GM23338 (cell line): ENCODE measurements at regions not wholly inside any gene's neighbourhood (a gene's known extent, or its start where the extent isn't known, plus 50 kb on each side); places are given as distances from the start of the nearest gene placed in this dataset.

Experiments used
- ATAC-seq: fragments of 200-7000 bp; cut with Tn5 transposase; 3 replicates; pipeline ENCODE4 v1.9.1; 2020
- DNase-seq: peaks from one replicate; pipeline ENCODE4 v3.0.0-alpha.2; 2015; ENCODE audit warnings: low spot score
- H2AFZ ChIP-seq: fragments of 200-600 bp; sonication (generic); 2 replicates; pipeline ENCODE4 v1.8.0; 2016; ENCODE audit warnings: antibody characterized with exemption, mild to moderate bottlenecking, moderate library complexity
- H3F3A ChIP-seq: fragments of 200-600 bp; sonication (generic); replicated peaks from 2 replicates; pipeline ENCODE4 v1.8.0; 2017; ENCODE audit warnings: antibody characterized with exemption, mixed run types, low read depth
- H3K27ac ChIP-seq: fragments of 200-600 bp; sonication (generic); 2 replicates; pipeline ENCODE4 v1.6.1; 2016; ENCODE audit warnings: low read depth
- H3K27me3 ChIP-seq: fragments of 200-600 bp; sonication (generic); 2 replicates; pipeline ENCODE4 v1.8.0; 2016; ENCODE audit warnings: mild to moderate bottlenecking, mixed run types, moderate library complexity; ENCODE audit not compliant: insufficient read depth
- H3K36me3 ChIP-seq: fragments of 200-600 bp; sonication (generic); 2 replicates; pipeline ENCODE4 v1.8.0; 2016; ENCODE audit warnings: mild to moderate bottlenecking; ENCODE audit not compliant: insufficient read depth
- H3K4me1 ChIP-seq: fragments of 200-600 bp; sonication (generic); 2 replicates; pipeline ENCODE4 v1.8.0; 2016; ENCODE audit warnings: mild to moderate bottlenecking, moderate library complexity; ENCODE audit not compliant: insufficient read depth
- H3K4me2 ChIP-seq: fragments of 200-600 bp; sonication (generic); 2 replicates; pipeline ENCODE4 v1.7.1; 2017; ENCODE audit warnings: mixed run types
- H3K4me3 ChIP-seq: fragments of 200-600 bp; sonication (generic); 2 replicates; pipeline ENCODE4 v1.6.1; 2016; ENCODE audit warnings: mixed run types
- H3K79me2 ChIP-seq: fragments of 200-600 bp; sonication (generic); replicated peaks from 2 replicates; pipeline ENCODE4 v1.8.0; 2017; ENCODE audit warnings: mild to moderate bottlenecking; ENCODE audit not compliant: insufficient read depth
- H3K9me2 ChIP-seq: fragments of 200-600 bp; sonication (generic); 2 replicates; pipeline ENCODE4 v1.8.0; 2017; ENCODE audit not compliant: insufficient read depth
- H4K20me1 ChIP-seq: fragments of 200-600 bp; sonication (generic); replicated peaks from 2 replicates; pipeline ENCODE4 v1.8.0; 2017; ENCODE audit warnings: mild to moderate bottlenecking; ENCODE audit not compliant: insufficient read depth
- H3K27ac Mint-ChIP-seq: 2 replicates; pipeline ENCODE4 v1.8.0; 2020; ENCODE audit warnings: inconsistent platforms, mild to moderate bottlenecking, moderate library complexity, mixed read lengths
- H3K27me3 Mint-ChIP-seq: 3 replicates; pipeline ENCODE4 v1.8.0; 2022; ENCODE audit warnings: low read depth, mild to moderate bottlenecking, moderate library complexity, mixed read lengths, inconsistent platforms; ENCODE audit not compliant: insufficient read depth, poor library complexity
- H3K36me3 Mint-ChIP-seq: 3 replicates; pipeline ENCODE4 v1.8.0; 2021; ENCODE audit warnings: low read depth, mild to moderate bottlenecking, inconsistent platforms, moderate library complexity, mixed read lengths
- H3K4me1 Mint-ChIP-seq: 3 replicates; pipeline ENCODE4 v1.8.0; 2020; ENCODE audit warnings: mild to moderate bottlenecking, inconsistent platforms, mixed read lengths
- H3K4me3 Mint-ChIP-seq: 3 replicates; pipeline ENCODE4 v1.8.0; 2021; ENCODE audit warnings: moderate library complexity, mild to moderate bottlenecking, inconsistent platforms, mixed read lengths
- H3K9me3 Mint-ChIP-seq: 3 replicates; pipeline ENCODE4 v1.8.0; 2020; ENCODE audit warnings: moderate library complexity, mild to moderate bottlenecking, inconsistent platforms, mixed read lengths
- CREB1 ChIP-seq: fragments of 250-450 bp; sonication (Bioruptor Pico); IDR thresholded peaks from 2 replicates; pipeline ENCODE4 v1.5.0; 2020; ENCODE audit warnings: low read depth, mild to moderate bottlenecking, moderate library complexity
- ETS1 ChIP-seq: IDR thresholded peaks from 2 replicates; pipeline ENCODE4 v1.6.1; 2016; ENCODE audit warnings: antibody characterized with exemption
- EZH2 ChIP-seq: fragments of 200-600 bp; sonication (generic); IDR thresholded peaks from one replicate; pipeline ENCODE4 v1.8.0; 2017; ENCODE audit warnings: antibody characterized with exemption, mild to moderate bottlenecking, low read depth; ENCODE audit not compliant: unreplicated experiment
- EZH2phosphoT487 ChIP-seq: fragments of 200-600 bp; sonication (generic); IDR thresholded peaks from one replicate; pipeline ENCODE4 v1.8.1; 2018; ENCODE audit warnings: antibody characterized with exemption; ENCODE audit not compliant: unreplicated experiment
- JUNB ChIP-seq: IDR thresholded peaks from one replicate; pipeline ENCODE4 v1.6.1; 2016; ENCODE audit warnings: antibody characterized with exemption; ENCODE audit not compliant: unreplicated experiment
- NANOG ChIP-seq: IDR thresholded peaks from 2 replicates; pipeline ENCODE4 v1.6.1; 2016; ENCODE audit warnings: antibody characterized with exemption, borderline replicate concordance
- POLR2AphosphoS5 ChIP-seq: IDR thresholded peaks from 2 replicates; pipeline ENCODE4 v1.6.1; 2016; ENCODE audit warnings: antibody characterized with exemption, low read depth
- REST ChIP-seq: IDR thresholded peaks from one replicate; pipeline ENCODE4 v1.6.1; 2018; ENCODE audit warnings: antibody characterized with exemption; ENCODE audit not compliant: unreplicated experiment
- STAT1 ChIP-seq: IDR thresholded peaks from one replicate; pipeline ENCODE4 v1.6.1; 2016; ENCODE audit warnings: antibody characterized with exemption; ENCODE audit not compliant: unreplicated experiment
- ZNF114 ChIP-seq: fragments of 250-450 bp; sonication (Bioruptor Pico); IDR thresholded peaks from 2 replicates; pipeline ENCODE4 v1.5.0; 2020; ENCODE audit warnings: mild to moderate bottlenecking, moderate library complexity
- ZNF331 ChIP-seq: fragments of 250-450 bp; sonication (Bioruptor Pico); IDR thresholded peaks from 2 replicates; pipeline ENCODE4 v1.5.0; 2020; ENCODE audit warnings: low read depth, mild to moderate bottlenecking, moderate library complexity
- TF ChIP-seq, protein P1 (sequence below), 2 experiments: fragments of 200-600 bp in 1 of 2; sonication (generic) in 1 of 2; conservative IDR thresholded peaks; 2 replicates each; pipeline versions ENCODE4 v1.5.1 to v1.6.1; 2016 to 2017; ENCODE audit warnings: antibody characterized with exemption in 2 of 2, low read depth in 2 of 2, mild to moderate bottlenecking in 2 of 2, moderate library complexity in 1 of 2
- TF ChIP-seq, protein P2 (sequence below): fragments of 250-450 bp; sonication (Bioruptor Pico); IDR thresholded peaks from 2 replicates; pipeline ENCODE4 v1.5.0; 2020; ENCODE audit warnings: mild to moderate bottlenecking, moderate library complexity

DNA sequence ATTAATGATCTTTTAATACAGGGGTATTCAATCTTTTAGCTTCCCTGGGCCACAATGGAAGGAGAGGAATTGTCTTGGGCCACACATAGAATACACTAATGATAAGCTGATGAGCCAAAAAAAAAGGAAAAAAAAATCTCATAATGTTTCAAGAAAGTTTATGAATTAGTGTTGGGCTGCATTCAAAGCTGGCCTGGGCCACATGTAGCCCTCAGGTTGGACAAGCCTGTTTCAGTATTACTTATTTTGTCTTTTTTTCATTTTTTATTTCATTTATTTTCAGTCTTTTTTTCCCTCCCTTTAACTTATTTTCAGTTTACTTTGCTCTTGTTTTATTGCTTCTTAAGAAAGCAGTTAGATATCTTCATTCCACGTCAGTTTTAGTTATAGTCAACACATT, 2171.8 kb upstream of the DEFB115 start:
- Mint-ChIP-seq H3K36me3 (peaks cover 50% of the 10 kb centered on the region), H3K4me3 (no peak overlapping the region), H3K9me3 (peaks cover 89% of the 10 kb centered on the region), H3K27me3 (peaks cover 12% of the 10 kb centered on the region), H3K27ac (no peak overlapping the region), H3K4me1 (no peaks in the 10 kb centered on the region)
- Histone ChIP-seq H3K4me2 (no peak overlapping the region), H3K36me3 (peaks cover 6% of the 10 kb centered on the region; the same call in 1 of the 2 replicates), H2AFZ (no peak overlapping the region), H3K79me2 (no peaks in the 10 kb centered on the region), H3K27ac (no peak overlapping the region), H4K20me1 (no peaks in the 10 kb centered on the region), H3F3A (no peaks in the 10 kb centered on the region), H3K9me2 (no peaks in the 10 kb centered on the region), H3K4me1 (no peaks in the 10 kb centered on the region), H3K4me3 (no peak overlapping the region), H3K27me3 (no peaks in the 10 kb centered on the region)
- TF ChIP-seq STAT1 (no peak), ETS1 (no peak), ZNF331 (CRISPR knock-in tag) (no peak), EZH2phosphoT487 (no peak), POLR2AphosphoS5 (no peak), CREB1 (CRISPR knock-in tag) (no peak), EZH2 (no peak), JUNB (no peak), ZNF114 (no peak), NANOG (no peak), REST (no peak)
- TF ChIP-seq, protein P1, sequence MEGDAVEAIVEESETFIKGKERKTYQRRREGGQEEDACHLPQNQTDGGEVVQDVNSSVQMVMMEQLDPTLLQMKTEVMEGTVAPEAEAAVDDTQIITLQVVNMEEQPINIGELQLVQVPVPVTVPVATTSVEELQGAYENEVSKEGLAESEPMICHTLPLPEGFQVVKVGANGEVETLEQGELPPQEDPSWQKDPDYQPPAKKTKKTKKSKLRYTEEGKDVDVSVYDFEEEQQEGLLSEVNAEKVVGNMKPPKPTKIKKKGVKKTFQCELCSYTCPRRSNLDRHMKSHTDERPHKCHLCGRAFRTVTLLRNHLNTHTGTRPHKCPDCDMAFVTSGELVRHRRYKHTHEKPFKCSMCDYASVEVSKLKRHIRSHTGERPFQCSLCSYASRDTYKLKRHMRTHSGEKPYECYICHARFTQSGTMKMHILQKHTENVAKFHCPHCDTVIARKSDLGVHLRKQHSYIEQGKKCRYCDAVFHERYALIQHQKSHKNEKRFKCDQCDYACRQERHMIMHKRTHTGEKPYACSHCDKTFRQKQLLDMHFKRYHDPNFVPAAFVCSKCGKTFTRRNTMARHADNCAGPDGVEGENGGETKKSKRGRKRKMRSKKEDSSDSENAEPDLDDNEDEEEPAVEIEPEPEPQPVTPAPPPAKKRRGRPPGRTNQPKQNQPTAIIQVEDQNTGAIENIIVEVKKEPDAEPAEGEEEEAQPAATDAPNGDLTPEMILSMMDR (conservative IDR thresholded peaks at IDR 0.05; ENCODE audit: low read depth in 2 of 2), result no peak
- TF ChIP-seq, protein P2, sequence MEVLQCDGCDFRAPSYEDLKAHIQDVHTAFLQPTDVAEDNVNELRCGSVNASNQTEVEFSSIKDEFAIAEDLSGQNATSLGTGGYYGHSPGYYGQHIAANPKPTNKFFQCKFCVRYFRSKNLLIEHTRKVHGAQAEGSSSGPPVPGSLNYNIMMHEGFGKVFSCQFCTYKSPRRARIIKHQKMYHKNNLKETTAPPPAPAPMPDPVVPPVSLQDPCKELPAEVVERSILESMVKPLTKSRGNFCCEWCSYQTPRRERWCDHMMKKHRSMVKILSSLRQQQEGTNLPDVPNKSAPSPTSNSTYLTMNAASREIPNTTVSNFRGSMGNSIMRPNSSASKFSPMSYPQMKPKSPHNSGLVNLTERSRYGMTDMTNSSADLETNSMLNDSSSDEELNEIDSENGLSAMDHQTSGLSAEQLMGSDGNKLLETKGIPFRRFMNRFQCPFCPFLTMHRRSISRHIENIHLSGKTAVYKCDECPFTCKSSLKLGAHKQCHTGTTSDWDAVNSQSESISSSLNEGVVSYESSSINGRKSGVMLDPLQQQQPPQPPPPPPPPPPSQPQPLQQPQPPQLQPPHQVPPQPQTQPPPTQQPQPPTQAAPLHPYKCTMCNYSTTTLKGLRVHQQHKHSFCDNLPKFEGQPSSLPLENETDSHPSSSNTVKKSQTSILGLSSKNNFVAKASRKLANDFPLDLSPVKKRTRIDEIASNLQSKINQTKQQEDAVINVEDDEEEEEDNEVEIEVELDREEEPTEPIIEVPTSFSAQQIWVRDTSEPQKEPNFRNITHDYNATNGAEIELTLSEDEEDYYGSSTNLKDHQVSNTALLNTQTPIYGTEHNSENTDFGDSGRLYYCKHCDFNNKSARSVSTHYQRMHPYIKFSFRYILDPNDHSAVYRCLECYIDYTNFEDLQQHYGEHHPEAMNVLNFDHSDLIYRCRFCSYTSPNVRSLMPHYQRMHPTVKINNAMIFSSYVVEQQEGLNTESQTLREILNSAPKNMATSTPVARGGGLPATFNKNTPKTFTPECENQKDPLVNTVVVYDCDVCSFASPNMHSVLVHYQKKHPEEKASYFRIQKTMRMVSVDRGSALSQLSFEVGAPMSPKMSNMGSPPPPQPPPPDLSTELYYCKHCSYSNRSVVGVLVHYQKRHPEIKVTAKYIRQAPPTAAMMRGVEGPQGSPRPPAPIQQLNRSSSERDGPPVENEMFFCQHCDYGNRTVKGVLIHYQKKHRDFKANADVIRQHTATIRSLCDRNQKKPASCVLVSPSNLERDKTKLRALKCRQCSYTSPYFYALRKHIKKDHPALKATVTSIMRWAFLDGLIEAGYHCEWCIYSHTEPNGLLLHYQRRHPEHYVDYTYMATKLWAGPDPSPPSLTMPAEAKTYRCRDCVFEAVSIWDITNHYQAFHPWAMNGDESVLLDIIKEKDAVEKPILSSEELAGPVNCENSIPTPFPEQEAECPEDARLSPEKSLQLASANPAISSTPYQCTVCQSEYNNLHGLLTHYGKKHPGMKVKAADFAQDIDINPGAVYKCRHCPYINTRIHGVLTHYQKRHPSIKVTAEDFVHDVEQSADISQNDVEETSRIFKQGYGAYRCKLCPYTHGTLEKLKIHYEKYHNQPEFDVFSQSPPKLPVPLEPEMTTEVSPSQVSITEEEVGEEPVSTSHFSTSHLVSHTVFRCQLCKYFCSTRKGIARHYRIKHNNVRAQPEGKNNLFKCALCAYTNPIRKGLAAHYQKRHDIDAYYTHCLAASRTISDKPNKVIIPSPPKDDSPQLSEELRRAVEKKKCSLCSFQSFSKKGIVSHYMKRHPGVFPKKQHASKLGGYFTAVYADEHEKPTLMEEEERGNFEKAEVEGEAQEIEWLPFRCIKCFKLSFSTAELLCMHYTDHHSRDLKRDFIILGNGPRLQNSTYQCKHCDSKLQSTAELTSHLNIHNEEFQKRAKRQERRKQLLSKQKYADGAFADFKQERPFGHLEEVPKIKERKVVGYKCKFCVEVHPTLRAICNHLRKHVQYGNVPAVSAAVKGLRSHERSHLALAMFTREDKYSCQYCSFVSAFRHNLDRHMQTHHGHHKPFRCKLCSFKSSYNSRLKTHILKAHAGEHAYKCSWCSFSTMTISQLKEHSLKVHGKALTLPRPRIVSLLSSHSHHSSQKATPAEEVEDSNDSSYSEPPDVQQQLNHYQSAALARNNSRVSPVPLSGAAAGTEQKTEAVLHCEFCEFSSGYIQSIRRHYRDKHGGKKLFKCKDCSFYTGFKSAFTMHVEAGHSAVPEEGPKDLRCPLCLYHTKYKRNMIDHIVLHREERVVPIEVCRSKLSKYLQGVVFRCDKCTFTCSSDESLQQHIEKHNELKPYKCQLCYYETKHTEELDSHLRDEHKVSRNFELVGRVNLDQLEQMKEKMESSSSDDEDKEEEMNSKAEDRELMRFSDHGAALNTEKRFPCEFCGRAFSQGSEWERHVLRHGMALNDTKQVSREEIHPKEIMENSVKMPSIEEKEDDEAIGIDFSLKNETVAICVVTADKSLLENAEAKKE, result no peak
- DNase-seq (no peak), ATAC-seq (no peak)
